GM20431 (cell line): ENCODE measurements at regions not wholly inside any gene's neighbourhood (a gene's known extent, or its start where the extent isn't known, plus 50 kb on each side); places are given as distances from the start of the nearest gene placed in this dataset.
"Not testable (repeated sequence)": the region's sequence is repeated elsewhere in the genome, so short reads cannot be mapped to it uniquely, and the experiment has no call there.

Source experiments
- in situ Hi-C: fragments of 300-500 bp; cut with MseI, MboI; formaldehyde crosslinking; loops from one replicate; pipeline ENCODE4 v1.15.0; 2020; ENCODE audit warnings: low sequenced_read_pairs; ENCODE audit not compliant: unreplicated experiment

DNA sequence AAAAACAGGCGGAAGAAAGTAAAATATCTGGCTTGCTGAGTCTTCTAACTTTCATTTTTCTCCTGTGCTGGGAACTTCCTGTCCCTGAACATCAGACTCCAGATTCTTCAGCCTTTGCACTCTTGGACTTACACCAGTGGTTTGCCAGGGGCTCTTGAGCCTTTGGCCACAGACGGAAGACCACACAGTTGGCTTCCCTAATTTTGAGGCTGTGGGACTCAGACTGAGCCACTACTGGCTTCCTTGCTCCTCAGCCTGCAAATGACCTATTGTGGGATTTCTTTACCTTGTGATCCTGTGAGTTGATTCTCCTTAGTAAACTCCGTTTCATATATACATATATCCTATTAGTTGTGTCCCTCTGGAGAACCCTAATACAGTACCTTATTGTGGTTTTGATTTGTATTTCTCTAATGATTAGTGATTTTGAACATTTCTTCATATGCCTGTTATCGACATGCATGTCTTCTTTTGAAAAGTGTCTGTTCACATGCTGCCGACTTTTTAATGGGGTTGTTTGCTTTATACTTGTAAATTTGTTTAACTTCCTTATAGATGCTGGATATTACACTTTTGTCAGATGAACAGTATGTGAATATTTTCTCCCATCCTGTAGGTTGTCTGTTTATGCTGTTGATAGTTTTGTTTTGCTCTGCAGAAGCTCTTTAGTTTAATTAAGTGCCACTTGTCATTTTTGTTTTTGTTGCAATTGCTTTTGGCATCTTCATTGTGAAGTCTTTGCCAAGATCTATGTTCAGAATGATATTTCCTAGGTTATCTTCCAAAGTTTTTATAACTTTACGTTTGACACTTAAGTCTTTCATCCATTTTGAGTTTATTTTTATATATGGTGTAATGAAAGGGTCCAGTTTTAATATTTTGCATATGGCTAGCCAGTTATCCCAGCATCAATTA lies 348.8 kb upstream of the SETBP1 start:
- in situ Hi-C loops, result no loop called here

DNA sequence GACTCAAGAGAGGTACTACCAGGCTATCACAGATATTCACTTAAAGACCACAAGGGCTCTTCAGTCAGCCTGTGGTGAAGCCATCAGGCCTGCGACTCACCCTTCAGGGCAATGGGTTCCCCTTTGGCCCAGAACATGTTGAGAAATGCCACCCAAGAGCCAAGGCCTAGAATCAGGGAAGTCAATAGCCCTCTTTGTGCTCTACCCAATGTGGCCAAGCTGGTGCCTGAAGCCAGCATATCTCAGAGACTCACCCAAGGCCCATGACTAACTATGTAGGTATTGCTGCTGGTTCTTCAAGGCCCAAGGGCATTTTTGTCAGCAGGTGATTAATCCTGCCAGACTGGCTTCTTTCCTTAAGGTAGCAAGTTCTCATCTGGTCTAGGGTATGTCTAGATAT lies 338.9 kb upstream of the SETBP1 start:
- in situ Hi-C loops, result no loop called here

DNA sequence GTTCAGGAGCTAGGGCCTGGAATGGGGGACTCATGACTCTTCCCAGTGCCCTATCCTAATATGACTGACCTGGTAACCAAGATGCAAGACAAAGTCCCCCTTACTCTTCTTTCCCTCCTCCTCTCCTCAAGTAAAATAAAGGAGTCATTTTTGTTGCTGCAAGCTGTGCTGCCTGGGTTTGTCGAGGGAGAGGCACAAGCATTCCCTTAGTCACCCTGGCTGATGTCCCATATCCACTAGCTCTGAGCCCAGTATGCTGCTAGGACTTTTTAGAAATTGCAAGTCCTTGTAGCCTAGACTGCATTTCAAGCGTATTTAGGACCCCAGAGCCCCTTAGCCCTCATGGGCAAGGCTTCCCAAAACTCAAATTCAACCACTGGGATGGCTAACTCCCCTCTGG lies 338.5 kb upstream of the SETBP1 start:
- in situ Hi-C loops, result no loop called here

DNA sequence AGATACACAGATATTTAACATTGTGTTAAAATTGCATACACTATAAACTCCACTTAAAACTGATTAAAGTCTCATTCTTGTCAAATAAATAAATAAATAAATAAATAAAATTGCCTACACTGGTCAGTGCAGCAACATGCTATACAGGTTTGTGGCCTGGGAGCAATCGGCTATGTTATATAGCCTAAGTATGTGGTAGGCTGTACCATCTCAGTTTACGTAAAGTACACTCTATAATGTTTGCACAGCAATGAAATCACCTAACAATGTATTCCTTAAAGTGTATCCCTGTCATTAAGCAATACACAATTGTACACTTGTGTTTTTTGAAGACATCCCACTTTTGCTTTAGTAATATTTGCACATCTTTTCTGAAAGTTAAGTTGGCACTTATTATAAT lies 337.7 kb upstream of the SETBP1 start:
- in situ Hi-C loops, result no loop called here

DNA sequence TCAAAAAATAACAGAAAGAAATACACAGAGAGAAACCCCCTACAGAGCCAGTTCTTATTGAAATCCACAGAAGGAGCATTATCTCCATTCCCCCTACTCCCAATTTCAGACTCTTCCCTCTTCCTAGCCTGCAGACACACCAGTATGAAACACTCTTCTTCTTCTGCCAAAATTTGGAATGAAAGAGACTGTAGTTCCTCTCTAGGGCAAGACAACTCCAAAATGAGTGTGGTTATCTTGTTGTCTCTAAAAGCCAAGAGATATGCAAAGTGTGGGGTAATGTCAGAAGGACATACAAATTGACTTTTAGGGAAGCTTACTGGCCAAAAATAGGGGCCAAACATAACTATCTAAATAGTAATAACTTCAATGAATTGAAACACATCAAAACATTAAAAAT lies 337.1 kb upstream of the SETBP1 start:
- in situ Hi-C loops, result no loop called here

DNA sequence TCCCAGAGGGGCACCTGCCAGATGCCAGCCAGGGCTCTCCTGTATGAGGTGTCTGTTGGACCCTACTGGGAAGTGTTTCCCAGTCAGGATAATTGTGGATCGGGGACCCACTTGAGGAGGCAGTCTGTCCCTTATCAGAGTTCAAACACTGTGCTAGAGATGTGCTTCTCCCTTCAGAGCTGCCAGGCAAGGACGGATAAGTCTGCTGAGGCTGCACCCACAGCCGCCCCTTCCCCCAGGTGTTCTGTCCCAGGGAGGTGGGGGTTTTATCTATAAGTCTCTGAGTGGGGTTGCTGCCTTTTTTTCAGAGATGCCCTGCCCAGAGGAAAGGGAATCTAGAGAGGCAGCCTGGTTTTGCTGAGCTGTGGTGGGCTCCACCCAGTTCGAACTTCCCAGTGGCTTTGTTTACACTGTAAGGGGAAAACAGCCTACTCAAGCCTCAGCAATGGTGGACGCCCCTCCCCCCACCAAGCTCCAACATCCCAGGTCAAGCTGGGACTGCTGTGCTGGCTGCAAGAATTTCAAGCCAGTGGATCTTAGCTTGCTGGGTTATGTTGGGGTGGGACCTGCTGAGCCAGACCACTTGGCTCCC lies 324.0 kb upstream of the SETBP1 start:
- in situ Hi-C loops, result no loop called here

DNA sequence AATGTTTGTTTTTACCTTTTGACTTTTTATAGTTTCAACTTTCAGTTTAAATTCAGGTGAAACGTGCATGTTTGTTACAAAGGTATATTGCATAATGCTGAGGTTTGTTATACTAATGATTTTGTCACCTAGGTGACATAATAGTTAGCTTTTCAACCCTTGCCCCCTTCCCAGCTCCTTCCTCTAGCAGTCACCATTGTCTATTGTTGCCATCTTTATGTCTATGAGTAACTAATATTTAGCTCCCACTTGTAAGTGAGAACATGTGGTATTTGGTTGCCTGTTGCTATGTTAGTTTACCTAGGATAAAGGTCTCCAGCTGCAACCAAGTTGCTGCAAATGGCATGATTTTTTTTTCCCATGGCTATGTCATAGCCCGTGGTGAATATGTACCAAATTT lies 322.3 kb upstream of the SETBP1 start:
- in situ Hi-C loops, result no loop called here

DNA sequence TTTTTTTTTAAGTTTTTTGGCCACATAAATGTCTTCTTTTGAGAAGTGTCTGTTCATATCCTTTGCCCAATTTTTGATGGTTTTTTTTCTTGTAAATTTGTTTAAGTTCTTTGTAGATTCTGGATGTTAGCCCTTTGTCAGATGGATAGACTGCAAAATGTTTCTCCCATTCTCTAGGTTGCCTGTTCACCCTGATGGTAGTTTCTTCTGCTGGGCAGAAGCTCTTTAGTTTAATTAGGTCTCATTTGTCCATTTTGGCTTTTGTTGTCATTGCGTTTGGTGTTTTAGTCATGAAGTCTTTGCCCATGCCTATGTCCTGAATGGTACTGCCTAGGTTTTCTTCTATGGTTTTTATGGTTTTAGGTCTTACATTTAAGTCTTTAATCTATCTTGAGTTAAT lies 320.9 kb upstream of the SETBP1 start:
- in situ Hi-C loops, result not testable (repeated sequence)

DNA sequence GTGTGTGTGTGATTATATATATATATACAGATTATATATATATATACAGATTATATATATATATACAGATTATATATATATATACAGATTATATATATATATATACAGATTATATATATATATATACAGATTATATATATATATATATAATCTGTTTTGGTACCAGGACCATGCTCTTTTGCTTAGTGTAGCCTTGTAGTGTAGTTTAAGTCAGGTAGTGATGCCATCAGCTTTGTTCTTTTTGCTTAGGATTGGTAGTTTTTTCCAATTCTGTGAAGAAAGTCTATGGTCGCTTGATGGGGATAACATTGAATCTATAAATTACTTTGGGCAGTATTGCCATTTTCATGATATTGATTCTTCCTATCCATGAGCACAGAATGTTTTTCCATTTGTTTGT lies 318.5 kb upstream of the SETBP1 start:
- in situ Hi-C loops, result not testable (repeated sequence)

DNA sequence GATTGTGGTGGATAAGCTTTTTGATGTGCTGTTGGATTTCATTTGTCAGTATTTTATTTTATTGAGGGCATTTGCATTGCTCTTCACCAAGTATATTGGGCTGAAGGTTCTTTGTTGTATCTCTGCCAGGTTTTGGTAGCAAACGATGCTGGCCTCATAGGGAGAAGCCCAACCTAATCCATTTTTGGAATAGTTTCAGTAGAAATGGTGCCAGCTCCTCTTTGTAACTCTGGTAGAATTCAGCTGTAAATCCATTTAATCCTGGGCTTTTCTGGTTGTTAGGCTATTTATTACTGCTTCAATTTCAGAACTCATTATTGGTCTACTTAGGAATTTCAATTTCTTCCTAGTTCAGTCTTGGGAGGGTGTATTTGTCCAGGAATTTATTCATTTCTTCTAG lies 309.8 kb upstream of the SETBP1 start:
- in situ Hi-C loops, result no loop called here

DNA sequence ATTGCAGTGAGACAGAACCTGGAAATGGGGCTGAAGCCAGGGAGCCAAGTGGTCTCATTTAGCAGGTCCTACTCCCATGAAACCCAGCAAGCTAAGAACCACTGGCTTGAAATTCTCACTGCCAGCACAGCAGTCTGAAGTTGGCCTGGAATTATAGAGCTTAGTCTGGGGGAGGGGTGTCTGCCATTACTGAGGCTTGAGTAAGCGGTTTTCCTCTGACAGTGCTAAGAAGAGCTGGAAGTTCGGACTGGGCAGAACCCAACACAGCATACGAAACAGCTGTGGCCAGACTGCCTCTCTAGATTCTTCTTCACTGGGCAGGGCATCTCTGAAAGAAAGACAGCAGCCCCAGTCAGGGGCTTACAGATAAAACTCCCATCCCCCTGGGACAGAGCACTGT lies 305.7 kb upstream of the SETBP1 start:
- in situ Hi-C loops, result no loop called here

DNA sequence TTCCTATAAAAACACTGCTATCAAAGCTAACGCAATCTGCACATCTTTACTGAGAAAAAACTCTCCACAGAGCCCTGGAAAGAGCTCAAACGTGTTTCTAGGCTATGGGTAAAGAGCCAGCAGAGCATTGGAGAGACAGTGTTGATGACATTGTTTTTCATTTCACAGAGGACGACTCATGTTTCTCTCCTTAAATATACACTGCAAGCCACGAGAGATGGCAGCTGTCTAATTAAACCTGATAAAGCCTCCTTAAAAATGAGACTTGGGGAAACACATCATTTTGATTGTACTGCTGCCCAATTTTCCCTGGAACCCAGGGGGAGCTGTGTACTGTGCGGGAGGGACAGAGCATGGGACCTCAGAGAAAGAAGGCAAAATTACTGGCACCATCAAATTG lies 294.3 kb upstream of the SETBP1 start:
- in situ Hi-C loops, result no loop called here

DNA sequence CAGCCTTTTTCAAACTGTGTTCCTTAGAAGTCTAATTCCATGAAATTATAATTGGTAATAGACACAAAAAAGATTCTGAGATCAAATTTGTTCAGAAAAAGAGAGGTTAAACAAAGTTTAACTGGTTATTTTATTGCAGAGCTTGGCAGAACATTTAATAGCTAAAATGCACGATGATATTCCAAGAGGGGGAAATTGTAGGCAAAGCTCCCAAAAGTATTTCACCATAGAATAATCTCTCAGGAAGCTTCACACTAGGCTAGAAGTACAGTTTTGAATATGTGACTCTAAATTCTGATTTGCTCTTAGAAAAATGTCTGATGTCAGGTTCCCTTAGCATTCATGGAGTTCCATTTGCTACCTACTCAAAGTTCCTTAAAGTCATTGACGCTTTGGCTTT lies 292.4 kb upstream of the SETBP1 start:
- in situ Hi-C loops, result no loop called here

DNA sequence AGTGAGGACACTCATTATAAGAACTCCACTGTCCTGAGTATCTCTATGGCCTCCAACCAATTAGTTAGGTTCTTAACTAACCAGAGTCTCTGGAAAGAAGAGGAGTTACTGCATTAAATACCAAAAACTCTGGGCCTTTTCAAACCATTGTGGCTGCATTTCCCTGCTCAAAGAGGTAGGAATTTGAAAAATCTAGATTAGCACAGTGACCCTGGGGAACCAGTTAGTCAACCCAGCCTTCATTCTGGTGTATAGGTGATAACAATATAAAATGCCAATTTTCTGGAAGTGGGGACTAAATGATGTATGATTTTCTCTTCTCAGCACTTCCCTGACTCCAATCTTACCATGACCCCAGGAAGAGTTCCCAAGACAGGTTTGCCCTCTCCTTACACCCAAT lies 287.8 kb upstream of the SETBP1 start:
- in situ Hi-C loops, result no loop called here

DNA sequence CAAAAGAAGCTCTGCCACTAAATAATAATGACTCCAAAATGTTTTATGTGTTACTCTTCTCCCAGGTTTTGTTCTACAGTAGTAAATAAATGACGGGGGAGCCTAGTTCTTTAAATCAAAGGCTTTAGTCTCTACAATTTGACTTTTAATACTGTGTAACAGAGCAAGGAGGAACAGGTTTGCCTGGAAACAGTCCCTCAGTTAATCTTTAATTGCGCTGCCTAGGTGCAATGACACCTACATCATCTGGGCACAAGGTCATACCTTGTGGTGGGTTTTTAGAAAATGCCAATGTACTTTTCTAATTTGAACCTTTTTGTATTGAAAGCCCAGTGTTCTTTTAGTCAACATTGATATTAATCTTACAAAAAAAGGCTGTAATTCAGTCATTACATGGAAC lies 287.3 kb upstream of the SETBP1 start:
- in situ Hi-C loops, result no loop called here

DNA sequence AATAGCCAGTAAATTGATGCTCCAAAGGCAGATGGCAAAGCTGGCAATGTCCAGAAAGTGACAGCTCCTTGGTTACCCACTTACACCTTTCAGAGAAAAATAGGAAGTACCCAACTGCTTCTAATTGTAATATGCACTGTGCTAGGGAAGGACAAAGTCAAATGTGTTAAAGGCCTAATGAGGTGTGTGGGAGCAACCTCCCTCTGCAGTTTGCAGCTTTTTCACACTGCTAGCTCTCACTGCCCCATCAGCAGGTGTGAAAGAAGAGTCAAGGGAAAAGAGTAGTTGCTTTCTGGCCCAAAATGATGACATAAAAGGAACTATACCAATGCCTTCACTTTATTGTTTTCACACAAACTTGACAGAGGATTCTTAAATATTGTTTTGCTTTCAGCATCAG lies 284.1 kb upstream of the SETBP1 start:
- in situ Hi-C loops, result no loop called here

DNA sequence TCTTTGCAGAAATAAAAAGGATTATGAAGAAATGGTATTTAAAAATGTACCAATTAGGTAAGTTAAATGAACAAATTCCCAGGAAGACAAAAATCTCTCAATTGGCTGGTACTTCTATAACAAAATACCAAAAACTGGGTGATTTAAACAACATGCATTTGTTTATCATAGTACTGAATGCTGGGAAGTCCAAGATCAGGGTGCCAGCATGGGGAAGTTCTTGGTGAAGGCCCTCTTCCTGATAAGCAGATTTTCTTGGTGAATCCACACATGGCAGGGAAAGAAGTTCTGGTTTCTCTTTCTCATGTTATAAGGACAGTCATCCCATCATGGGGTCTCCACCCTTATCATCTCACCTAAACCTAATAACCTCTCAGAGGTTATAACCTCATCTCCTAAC lies 271.6 kb upstream of the SETBP1 start:
- in situ Hi-C loops, result no loop called here

DNA sequence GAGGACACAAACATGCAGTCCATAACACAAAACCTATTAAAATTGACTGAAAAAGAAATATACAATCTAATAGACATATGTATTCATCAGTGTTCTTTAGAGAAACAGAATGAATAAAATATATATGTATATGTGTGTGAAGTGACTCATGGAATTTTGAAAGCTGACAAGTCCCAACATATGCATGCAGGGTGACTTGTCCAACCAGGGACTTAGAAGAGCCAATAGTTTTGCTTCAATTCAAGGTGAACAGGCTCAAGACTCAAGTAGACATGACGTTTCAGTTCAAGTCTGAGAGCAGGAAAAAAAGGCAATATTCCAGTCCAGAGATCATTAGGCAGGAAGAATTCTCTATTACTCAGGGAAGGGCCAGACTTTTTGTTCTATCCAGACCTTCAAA lies 271.2 kb upstream of the SETBP1 start:
- in situ Hi-C loops, result no loop called here

DNA sequence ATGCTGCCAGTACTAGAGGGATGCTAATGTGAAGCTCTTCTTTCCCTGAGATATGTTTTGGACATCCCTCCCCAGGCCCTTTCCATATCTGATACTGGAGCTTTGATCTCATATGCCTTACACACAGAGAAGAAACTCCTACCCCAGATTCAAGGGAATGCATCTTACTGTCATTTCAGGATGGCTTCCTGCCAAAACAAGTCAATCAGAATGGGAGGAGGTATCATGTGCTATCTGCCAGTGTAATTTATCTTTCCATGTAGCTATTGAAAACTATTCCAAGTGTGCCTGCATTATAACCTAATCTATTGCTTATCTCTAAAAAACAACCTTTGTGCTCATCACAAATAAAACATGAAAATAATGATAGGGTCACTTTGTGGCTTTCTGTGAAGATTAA lies 269.9 kb upstream of the SETBP1 start:
- in situ Hi-C loops, result no loop called here

DNA sequence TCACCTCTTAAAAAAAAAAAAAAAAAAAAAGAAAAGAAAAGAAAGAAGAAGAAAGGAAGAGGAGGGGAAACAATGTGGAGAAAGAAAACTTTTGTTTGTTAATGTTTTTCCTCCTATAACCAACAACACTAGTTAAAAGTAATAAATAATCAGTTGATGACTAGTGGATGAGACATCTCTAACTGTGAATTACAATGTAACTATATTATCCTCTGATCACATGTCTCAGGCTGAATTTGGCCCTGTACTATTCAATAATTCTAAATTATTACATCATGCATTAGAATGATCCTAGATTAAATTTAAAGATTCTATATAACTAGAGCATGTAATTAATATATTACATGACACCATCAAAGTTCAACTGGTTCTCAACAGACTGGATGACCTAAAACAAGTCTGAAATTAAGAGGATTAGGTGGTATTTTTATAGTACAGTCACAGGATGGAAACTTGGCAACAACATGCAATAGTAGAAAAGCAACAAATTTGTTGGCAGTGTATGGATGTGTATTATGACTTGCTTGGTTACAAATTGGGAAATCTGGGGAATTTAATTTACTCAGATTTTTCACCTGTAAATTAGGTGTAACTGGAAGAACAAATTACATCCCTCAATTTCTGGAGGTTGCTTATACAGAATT lies 269.3 kb upstream of the SETBP1 start:
- in situ Hi-C loops, result no loop called here

DNA sequence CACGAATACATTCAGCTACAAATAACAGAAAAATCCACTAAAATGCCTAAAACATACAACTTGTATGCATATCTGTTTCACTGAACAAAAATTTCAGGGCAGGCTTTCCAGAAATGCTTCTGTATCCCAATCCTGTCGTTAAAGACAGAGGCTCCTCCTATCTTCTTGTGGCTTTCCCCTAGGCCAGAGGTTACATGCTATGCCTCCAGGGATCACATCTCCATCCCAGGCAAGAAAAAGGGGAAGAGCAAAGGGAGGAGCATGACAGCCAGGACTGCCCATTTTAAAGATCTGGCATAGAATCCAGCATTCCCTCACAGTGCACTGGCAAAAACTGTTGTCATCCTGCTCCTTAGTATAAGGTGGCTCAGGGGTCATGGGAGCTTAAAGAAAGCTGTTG lies 268.7 kb upstream of the SETBP1 start:
- in situ Hi-C loops, result no loop called here
